NT2/D1 (cell line): ENCODE measurements at regions not wholly inside any gene's neighbourhood (a gene's known extent, or its start where the extent isn't known, plus 50 kb on each side); places are given as distances from the start of the nearest gene placed in this dataset.

Source experiments
- SUZ12 ChIP-seq: IDR thresholded peaks from 2 replicates; pipeline ENCODE4 v1.6.1; 2011; ENCODE audit not compliant: insufficient read length, insufficient read depth; ENCODE audit errors: extremely low read depth
- YY1 ChIP-seq: IDR thresholded peaks from 2 replicates; pipeline ENCODE4 v1.6.1; 2011; ENCODE audit not compliant: insufficient read length, insufficient read depth

GRCh38 chr5:74477761-74478160, 162.8 kb downstream of the ENC1 start:
- TF ChIP-seq YY1 (no peak), SUZ12 (no peak)
